ENCODE measurements at regions not wholly inside any gene's neighbourhood (a gene's known extent, or its start where the extent isn't known, plus 50 kb on each side); places are given as distances from the start of the nearest gene placed in this dataset.
A peak's percentile ranks its signal among the peaks of the same experiment; 100 is the strongest.

DNA sequence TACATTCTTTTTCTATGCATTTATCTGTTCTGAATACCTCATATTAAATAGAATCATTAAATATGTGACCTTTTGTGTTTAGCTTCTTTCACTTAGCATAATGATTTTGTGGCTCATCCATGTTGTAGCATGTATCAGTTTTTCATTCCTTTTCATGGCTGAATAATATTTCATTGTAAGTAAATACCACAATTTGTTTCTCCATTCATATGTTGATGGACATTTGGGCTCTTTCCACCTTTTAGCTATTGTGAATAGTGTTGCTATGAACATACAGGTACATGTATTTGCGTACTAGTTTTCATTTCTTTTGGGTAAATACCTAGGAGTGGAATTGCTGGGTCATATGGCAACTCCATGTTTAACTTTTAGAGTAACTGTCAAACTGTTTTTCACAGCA is 85.1 kb downstream of the GNL3L start:
- Histone ChIP-seq H3K4me1 (no peaks in the 10 kb centered on the region), H3K9me3 (no peaks in the 10 kb centered on the region), H3K36me3 (no peaks in the 10 kb centered on the region), H3K4me3 (no peak overlapping the region), H3K27ac (no peak overlapping the region), H3K27me3 (no peaks in the 10 kb centered on the region)
- intact Hi-C loops (cut with DNase I) = no loop called here
- no peak for ATAC-seq
- no peak for DNase-seq
- TF ChIP-seq CTCF (IDR thresholded peaks at IDR 0.05) = no peak

GRCh38 chrX:54633641-54634040 is 103.6 kb downstream of the GNL3L start:
- no peaks in the 10 kb centered on the region for H3K9me3 ChIP-seq
- no peak for DNase-seq
- ATAC-seq = no peak
- H3K36me3 ChIP-seq = no peaks in the 10 kb centered on the region
- TF ChIP-seq CTCF (IDR thresholded peaks at IDR 0.05) = no peak
- H3K27ac ChIP-seq = no peak overlapping the region
- no peak overlapping the region for H3K4me3 ChIP-seq
- no peaks in the 10 kb centered on the region for H3K4me1 ChIP-seq
- intact Hi-C loops (cut with DNase I) = no loop called here
- H3K27me3 ChIP-seq = no peaks in the 10 kb centered on the region

DNA sequence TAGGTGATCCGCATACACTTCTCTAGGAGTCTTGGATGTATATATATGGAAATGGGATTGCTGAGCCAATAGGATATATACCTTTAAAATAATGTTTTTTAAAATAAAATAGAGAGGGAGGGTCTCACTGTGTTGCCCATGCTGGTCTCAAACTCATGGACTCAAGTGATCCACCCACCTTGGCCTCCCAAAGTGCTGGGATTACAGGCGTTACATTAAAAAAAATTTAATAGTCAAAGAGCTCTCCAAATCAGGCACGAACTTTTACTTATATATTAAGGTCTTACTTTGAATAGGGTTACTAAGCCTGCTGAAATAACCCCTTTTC is 109.0 kb downstream of the GNL3L start:
- intact Hi-C loops (cut with DNase I) = no loop called here
- DNase-seq = no peak
- no peak for ATAC-seq
- H3K36me3 ChIP-seq = no peaks in the 10 kb centered on the region
- H3K27ac ChIP-seq = peak overlapping the region; percentile 89
- H3K4me1 ChIP-seq = no peaks in the 10 kb centered on the region
- peak overlapping the region; percentile 44 for H3K4me3 ChIP-seq
- no peaks in the 10 kb centered on the region for H3K27me3 ChIP-seq
- H3K9me3 ChIP-seq = no peaks in the 10 kb centered on the region
- TF ChIP-seq CTCF (IDR thresholded peaks at IDR 0.05) = no peak

DNA sequence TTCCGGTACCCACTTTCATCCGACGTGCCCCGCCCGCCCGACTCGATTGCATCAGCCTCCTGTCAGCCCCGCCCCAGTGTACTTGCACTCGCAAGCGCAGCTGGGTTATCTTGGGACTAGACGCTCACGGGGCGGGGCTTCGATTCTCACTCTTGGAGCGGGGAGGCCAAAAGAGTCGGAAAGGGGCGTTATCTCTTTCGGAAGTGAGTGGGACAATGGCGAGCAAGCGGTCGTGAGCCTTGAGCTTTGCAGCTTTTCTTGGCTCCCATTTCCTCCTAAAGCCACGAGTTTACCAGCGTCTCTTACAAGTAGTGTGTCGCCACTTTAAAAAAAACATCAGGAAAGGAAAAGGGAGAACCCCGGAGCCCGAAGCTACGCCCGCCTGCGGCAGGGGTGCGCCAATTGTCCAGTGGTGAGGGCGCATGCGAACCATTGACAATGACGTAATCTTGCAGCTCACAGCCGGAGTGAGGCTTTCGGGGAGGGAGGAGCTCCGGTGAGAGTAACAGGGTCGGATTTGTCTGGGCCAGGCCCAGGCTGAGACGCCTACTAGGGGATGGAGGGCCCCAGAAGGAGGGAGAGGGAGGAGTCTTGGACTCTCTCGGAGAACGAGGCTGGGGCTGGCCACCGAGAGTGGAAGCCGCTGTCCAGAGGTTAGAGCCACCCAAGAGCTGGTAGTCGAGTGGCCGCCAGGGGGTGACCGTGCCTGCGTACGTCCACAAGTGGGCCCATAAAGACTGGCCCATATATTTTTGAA is 109.5 kb downstream of the GNL3L start:
- intact Hi-C loops (cut with DNase I) = no loop called here
- peak; percentile 65 for TF ChIP-seq CTCF (IDR thresholded peaks at IDR 0.05)
- peak overlapping the region; percentile 89 for H3K27ac ChIP-seq
- DNase-seq (peak; percentile 96), ATAC-seq (peak; percentile 99)
- H3K9me3 ChIP-seq = no peaks in the 10 kb centered on the region
- no peaks in the 10 kb centered on the region for H3K36me3 ChIP-seq
- peak overlapping the region; percentile 44 for H3K4me3 ChIP-seq
- no peaks in the 10 kb centered on the region for H3K27me3 ChIP-seq
- no peaks in the 10 kb centered on the region for H3K4me1 ChIP-seq

DNA sequence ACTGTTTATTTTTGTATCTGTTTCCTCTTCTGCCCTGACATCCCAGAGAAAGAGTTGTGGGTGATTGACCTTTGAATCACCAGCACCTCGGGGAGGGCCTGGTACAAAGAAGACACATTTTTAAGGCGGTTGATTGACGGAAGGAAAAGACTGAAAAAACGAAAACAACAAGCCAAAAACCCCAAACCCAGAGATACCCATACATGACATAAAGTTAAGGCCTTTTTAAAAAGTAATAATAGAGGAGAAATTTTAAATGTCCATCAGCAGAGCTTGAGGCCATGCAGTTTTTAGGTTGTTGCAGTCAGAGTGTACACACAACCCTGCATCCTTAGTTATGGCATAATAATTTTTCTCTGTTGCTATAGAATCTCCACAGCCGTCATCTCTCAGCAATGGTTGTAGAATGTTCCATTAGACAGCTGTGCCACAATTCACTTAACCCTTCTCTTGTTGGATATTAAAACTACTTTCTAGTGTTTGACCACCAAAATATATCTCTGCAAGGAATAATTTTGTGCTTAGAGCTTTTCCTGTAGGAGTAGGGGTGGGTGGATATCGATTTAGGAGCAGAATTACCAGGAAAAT is 110.2 kb downstream of the GNL3L start:
- intact Hi-C loops (cut with DNase I) = no loop called here

More for the DNA sequence above, 110.2 kb downstream of the GNL3L start:
- ATAC-seq (no peak), DNase-seq (no peak)
- TF ChIP-seq CTCF (IDR thresholded peaks at IDR 0.05) = no peak
- Histone ChIP-seq H3K27ac (peak overlapping the region; percentile 89), H3K27me3 (no peaks in the 10 kb centered on the region), H3K4me3 (peak overlapping the region; percentile 44), H3K9me3 (no peaks in the 10 kb centered on the region), H3K36me3 (no peaks in the 10 kb centered on the region), H3K4me1 (no peaks in the 10 kb centered on the region)
